Mucosa of rectum (tissue), 2 donors: ENCODE measurements at regions not wholly inside any gene's neighbourhood (a gene's known extent, or its start where the extent isn't known, plus 50 kb on each side); places are given as distances from the start of the nearest gene placed in this dataset.

Source experiments
- H3K27ac ChIP-seq, 2 donors: one replicate each; pipeline ENCODE4 v1.7.0; 2013; ENCODE audit warnings: inconsistent platforms in 2 of 2, low read depth in 2 of 2, low read length in 2 of 2
- H3K27me3 ChIP-seq, 2 donors: one replicate each; pipeline ENCODE4 v1.7.0; 2013; ENCODE audit warnings: low read length in 2 of 2; ENCODE audit not compliant: control insufficient read depth in 2 of 2, insufficient read depth in 2 of 2
- H3K36me3 ChIP-seq, 2 donors: one replicate each; pipeline ENCODE4 v1.7.0; 2013; ENCODE audit warnings: low read length in 2 of 2; ENCODE audit not compliant: control insufficient read depth in 2 of 2, insufficient read depth in 2 of 2
- H3K4me1 ChIP-seq, 2 donors: one replicate each; pipeline ENCODE4 v1.7.0; 2013; ENCODE audit warnings: low read length in 2 of 2, mild to moderate bottlenecking in 1 of 2; ENCODE audit not compliant: control insufficient read depth in 2 of 2, insufficient read depth in 2 of 2
- H3K4me3 ChIP-seq, 2 donors: one replicate each; pipeline ENCODE4 v1.7.0; 2013; ENCODE audit warnings: low read length in 2 of 2
- H3K9ac ChIP-seq, 2 donors: one replicate each; pipeline ENCODE4 v1.7.0; 2013; ENCODE audit warnings: low read length in 2 of 2, low read depth in 1 of 2, mild to moderate bottlenecking in 1 of 2
- H3K9me3 ChIP-seq, 2 donors: one replicate each; pipeline ENCODE4 v1.7.0; 2013; ENCODE audit warnings: low read length in 2 of 2; ENCODE audit not compliant: control insufficient read depth in 2 of 2
- donor health status: healthy.
- donor health status: Normal muscosa, but diverticular disease.

DNA sequence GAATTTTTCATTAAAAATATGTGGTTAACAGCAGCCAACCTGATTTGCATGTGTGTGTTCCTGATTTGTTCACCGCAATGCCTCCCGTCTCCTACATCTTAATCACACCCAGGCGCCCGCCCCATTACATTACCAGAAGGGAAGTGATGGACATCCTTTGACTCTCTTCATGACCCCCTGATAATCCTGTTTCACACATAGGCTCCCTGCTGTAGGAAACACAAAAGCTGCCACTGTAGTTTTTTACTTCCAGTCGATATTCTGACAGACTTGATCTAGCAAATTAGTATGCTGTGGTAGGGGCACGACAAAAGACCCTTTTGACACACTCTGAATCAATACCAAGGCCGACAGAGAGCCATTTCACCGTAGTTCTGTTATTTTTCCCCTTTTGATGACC is 287.8 kb upstream of the ISL1 start:
- no peak overlapping the region for H3K4me3 ChIP-seq
- H3K9ac ChIP-seq, result no peak overlapping the region
- H3K4me1 ChIP-seq, result no peaks in the 10 kb centered on the region
- H3K27ac ChIP-seq, result no peak overlapping the region
- no peaks in the 10 kb centered on the region for H3K9me3 ChIP-seq
- no peaks in the 10 kb centered on the region for H3K27me3 ChIP-seq
- H3K36me3 ChIP-seq, result no peaks in the 10 kb centered on the region

DNA sequence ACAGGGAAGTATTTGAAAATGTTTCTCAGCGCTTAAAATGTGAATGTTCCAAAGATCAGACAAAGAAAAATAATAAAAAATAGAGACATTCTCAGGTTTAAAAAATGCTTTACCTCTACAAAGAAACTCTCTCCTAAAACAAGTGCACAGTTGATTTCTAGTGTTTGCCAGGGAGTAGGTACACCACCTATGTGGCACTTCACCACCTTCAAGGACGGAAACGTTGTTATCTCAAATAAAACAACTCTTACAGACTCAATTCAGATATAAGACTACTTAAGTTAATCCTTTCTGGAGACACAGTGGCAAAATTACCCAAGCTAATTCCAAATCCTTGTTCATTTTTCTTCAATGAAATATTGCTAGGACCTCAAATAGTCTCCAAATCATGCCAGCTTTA is 286.4 kb upstream of the ISL1 start:
- no peaks in the 10 kb centered on the region for H3K36me3 ChIP-seq
- H3K27me3 ChIP-seq, result no peaks in the 10 kb centered on the region
- H3K27ac ChIP-seq, result no peak overlapping the region
- no peak overlapping the region for H3K9ac ChIP-seq
- no peak overlapping the region for H3K4me3 ChIP-seq
- H3K4me1 ChIP-seq, result no peaks in the 10 kb centered on the region
- no peaks in the 10 kb centered on the region for H3K9me3 ChIP-seq

DNA sequence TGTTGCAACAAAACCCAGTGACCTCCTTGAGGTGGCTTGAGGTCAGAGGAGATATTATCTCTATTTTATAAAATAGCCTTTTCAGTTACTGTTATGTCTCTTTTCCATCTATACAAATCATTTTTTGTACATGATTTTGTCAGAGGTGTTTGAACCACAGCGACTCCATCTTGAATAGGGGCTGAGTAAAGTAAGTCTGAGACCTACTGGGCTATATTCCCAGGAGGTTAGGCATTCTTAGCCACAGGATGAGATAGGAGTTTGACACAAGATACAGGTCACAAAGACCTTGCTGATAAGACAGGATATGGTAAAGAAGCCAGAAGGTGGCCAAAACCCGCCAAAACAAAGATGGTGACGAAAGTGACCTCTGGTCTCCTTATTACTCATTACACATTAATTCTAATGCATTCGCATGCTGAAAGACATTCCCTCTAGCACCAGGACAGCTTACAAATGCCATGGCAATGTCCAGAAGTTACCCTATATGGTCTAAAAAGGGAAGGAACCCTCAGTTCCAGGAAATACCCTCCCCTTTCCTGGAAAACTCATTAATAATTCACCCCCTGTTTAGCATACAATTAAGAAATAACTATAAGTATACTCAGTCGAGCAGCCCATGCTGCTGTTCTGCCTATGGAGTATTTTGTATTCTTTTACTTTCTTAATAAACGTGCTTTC is 283.9 kb upstream of the ISL1 start:
- no peaks in the 10 kb centered on the region for H3K27me3 ChIP-seq
- no peak overlapping the region for H3K4me3 ChIP-seq
- H3K36me3 ChIP-seq, result no peaks in the 10 kb centered on the region
- H3K27ac ChIP-seq, result no peak overlapping the region
- no peaks in the 10 kb centered on the region for H3K4me1 ChIP-seq
- H3K9ac ChIP-seq, result no peak overlapping the region
- no peaks in the 10 kb centered on the region for H3K9me3 ChIP-seq

DNA sequence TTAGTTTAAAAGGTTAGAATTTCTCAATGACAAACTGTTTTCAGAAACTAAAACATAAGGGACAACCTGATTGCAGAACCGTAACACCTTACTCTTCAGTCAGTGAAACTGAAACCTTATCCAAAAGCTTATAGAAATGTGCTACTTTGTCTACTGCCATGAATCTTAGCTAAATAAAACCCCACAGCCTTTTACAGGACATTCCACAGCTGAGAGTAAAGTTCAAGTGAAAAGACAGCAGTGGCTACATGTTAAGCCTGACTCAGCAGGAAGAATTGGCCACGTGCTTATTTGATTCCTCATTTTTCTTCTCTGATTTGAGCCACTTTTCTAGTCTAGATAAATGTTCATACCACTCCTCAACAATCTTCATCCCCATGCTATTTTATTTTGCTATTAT is 278.7 kb upstream of the ISL1 start:
- H3K9ac ChIP-seq, result no peak overlapping the region
- H3K9me3 ChIP-seq, result no peaks in the 10 kb centered on the region
- H3K4me1 ChIP-seq, result no peaks in the 10 kb centered on the region
- H3K27me3 ChIP-seq, result no peaks in the 10 kb centered on the region
- H3K36me3 ChIP-seq, result no peaks in the 10 kb centered on the region
- H3K4me3 ChIP-seq, result no peak overlapping the region
- H3K27ac ChIP-seq, result no peak overlapping the region

DNA sequence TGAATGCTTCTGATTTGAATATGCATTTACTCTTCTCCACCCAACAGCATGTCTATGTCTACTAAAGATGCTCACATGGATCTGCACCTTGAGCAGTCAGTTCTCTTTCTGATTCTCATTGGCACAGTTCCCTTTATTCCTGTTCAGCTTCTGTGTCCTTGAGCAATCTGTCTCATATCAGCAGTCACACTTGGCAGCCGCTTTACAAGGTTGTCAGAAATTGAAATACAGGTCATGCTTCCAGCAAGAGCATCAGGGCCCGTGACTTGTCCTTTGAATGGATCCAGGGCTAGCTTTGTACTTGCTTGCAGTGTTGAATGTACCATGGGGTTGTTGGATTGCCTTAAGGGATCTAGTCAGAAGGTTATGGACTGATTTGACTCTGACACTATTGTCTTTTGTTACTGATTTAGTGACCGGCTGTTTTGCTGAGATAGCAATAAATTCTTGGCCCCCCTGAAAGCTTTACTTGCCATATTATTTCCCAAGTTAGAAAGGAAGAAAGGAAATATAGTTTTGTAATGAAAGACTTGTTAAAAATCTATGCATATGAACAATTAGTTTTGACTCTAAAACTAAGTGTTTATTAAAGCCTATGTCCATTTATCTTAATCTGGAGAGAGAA is 273.4 kb upstream of the ISL1 start:
- Histone ChIP-seq H3K4me3 (no peak overlapping the region), H3K36me3 (no peaks in the 10 kb centered on the region), H3K27ac (no peak overlapping the region), H3K9ac (no peak overlapping the region), H3K9me3 (no peaks in the 10 kb centered on the region), H3K27me3 (no peaks in the 10 kb centered on the region), H3K4me1 (no peaks in the 10 kb centered on the region)

DNA sequence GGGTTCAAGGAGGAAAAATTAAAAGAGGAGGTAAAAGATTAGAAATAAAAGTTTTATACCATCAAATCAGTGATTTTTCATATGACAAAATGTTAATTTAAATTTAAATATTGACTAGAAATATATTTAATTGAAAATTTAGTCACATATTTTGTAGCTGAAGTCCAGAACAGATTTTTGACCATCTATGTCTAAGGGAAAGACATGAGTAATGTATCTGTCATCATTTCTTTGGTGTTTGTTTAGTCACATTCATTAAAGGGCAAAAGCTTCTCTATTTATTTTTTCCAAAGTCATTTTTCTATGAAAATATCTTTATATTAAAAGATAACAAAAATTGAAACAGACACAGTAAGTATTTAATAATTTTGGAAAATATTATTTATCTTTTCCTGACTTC is 252.0 kb upstream of the ISL1 start:
- no peaks in the 10 kb centered on the region for H3K36me3 ChIP-seq
- H3K9me3 ChIP-seq, result no peaks in the 10 kb centered on the region
- no peak overlapping the region for H3K9ac ChIP-seq
- H3K4me3 ChIP-seq, result no peak overlapping the region
- H3K27ac ChIP-seq, result no peak overlapping the region
- no peaks in the 10 kb centered on the region for H3K4me1 ChIP-seq
- no peaks in the 10 kb centered on the region for H3K27me3 ChIP-seq

DNA sequence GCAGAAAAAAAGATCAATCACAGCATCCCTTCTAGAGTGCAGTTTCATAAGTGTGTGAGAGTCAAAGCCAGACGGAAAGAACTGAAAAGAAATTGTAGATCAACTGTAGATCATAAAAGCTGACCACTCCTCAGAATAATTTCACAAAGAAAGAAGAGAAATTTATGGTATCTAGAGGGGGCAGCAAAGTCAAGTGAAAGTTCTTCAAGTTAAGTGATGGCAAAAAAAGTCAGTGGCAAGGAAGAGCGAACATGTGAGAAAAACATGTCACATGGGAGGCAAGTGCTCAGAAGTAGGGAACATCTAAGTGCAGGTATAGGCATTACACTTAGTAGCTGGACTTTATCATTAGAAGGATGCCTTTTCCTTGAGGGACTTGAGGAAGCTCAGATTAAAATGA is 245.1 kb upstream of the ISL1 start:
- Histone ChIP-seq H3K4me3 (no peak overlapping the region), H3K27ac (no peak overlapping the region), H3K9ac (no peak overlapping the region), H3K27me3 (no peaks in the 10 kb centered on the region), H3K9me3 (no peaks in the 10 kb centered on the region), H3K36me3 (no peaks in the 10 kb centered on the region), H3K4me1 (no peaks in the 10 kb centered on the region)

DNA sequence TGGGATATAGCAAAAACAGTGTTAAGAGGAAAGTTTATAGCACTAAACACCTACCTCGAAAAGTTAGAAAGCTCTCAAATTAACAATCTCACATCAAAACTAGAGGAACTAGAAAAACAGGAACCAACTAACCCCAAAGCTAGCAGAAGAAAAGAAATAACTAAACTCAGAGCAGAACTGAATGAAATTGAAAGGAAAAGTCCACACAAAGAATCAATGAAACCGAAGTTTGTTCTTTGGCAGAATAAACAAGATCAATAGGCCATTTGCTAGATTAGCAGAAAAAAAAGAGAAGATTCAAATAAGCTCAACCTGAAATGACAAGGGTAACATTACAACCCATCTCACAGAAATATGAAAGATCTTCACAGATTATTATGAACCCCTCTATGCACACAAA is 234.8 kb upstream of the ISL1 start:
- H3K36me3 ChIP-seq, result no peaks in the 10 kb centered on the region
- H3K4me3 ChIP-seq, result no peak overlapping the region

DNA sequence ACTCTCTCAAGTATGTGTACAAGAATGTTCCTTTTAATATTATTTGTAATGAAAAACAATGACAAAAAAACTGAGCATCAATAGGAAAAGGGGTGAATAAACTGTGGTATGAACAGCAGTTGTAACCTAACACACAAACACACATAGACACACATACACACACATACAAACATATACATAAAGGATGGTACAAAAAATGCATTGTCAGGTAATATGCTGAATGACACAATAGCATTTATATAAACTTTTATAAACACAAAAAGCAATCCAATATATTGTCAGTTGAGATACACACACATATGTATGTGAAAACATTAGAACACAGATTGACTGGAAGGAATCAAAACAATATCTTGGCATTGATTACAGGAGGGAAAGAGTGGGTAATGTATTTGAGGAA is 227.0 kb upstream of the ISL1 start:
- no peak overlapping the region for H3K9ac ChIP-seq
- H3K9me3 ChIP-seq, result no peaks in the 10 kb centered on the region
- no peak overlapping the region for H3K4me3 ChIP-seq
- H3K27ac ChIP-seq, result no peak overlapping the region
- no peaks in the 10 kb centered on the region for H3K27me3 ChIP-seq
- no peaks in the 10 kb centered on the region for H3K4me1 ChIP-seq
- H3K36me3 ChIP-seq, result no peaks in the 10 kb centered on the region

More for the DNA sequence above, 234.8 kb upstream of the ISL1 start:
- H3K9me3 ChIP-seq, result peaks cover 0 to 3% of the 10 kb centered on the region in 2 donors
- no peak overlapping the region for H3K9ac ChIP-seq
- H3K4me1 ChIP-seq, result no peaks in the 10 kb centered on the region
- no peaks in the 10 kb centered on the region for H3K27me3 ChIP-seq
- H3K27ac ChIP-seq, result no peak overlapping the region

DNA sequence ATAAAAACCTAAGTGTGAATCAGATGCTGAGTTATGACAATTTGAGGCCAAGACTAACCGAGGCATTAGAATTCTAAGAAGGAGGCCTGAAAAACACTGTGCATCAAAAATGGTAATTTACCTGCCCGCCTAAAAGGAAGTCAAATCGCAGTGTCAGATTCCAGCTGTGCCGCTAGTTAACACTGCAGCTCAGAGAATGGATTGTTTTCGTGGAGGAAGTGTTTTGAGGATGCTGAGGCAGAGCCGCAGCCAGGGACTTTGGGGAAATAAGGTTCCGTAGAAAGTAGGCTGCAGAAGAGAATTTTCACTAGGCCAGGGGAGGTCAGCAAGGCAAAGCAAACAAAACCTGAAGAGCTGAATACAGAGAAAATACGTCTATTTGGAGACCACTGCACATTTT is 226.4 kb upstream of the ISL1 start:
- Histone ChIP-seq H3K27me3 (no peaks in the 10 kb centered on the region), H3K27ac (no peak overlapping the region), H3K4me1 (no peaks in the 10 kb centered on the region), H3K36me3 (no peaks in the 10 kb centered on the region), H3K4me3 (no peak overlapping the region), H3K9ac (no peak overlapping the region), H3K9me3 (no peaks in the 10 kb centered on the region)
